GM12878 (cell line): ENCODE measurements at regions not wholly inside any gene's neighbourhood (a gene's known extent, or its start where the extent isn't known, plus 50 kb on each side); places are given as distances from the start of the nearest gene placed in this dataset.

Experiments
- ATAC-seq: fragments of 200-7000 bp; cut with Tn5 transposase; 3 replicates; pipeline ENCODE4 v1.9.1; 2020; ENCODE audit warnings: mild to moderate bottlenecking, moderate library complexity
- BruUV-seq: library from RNA; stranded (reverse); fragments of 400-500 nt; replicated peaks from 2 replicates; lab custom pipeline; 2021; lab: Mats Ljungman, UMichigan
- CTCF ChIA-PET: fragments of 300-600 bp; sonication (Branson Sonifier 250); formaldehyde crosslinking; extraction: SDS; loops from one replicate; lab custom pipeline; 2021; ENCODE audit warnings: inconsistent platforms; lab: Yijun Ruan, JAX
- POLR2A ChIA-PET: fragments of 350-600 bp; formaldehyde crosslinking; extraction: SDS; loops from one replicate; lab custom pipeline; 2021; ENCODE audit warnings: inconsistent platforms; lab: Charles Lee
- RAD21 ChIA-PET: fragments of 300-600 bp; sonication (Branson Sonifier 250); formaldehyde crosslinking; loops from one replicate; lab custom pipeline; 2023; ENCODE audit warnings: antibody characterized with exemption; ENCODE audit not compliant: unreplicated experiment; lab: Charles Lee
- SMC1A ChIA-PET: fragments of 300-600 bp; sonication (Branson Sonifier 250); formaldehyde crosslinking; loops from one replicate; lab custom pipeline; 2023; ENCODE audit not compliant: unreplicated experiment, uncharacterized antibody; lab: Charles Lee
- DNase-seq: peaks from one replicate; pipeline ENCODE4 v3.0.0-alpha.2; 2011; ENCODE audit warnings: low read depth, low spot score
- FAIRE-seq: peaks from 3 replicates; lab custom pipeline; 2011; peaks lifted over from hg19 to GRCh38; lab: Jason Lieb, UNC
- H2AFZ ChIP-seq: 2 replicates; pipeline ENCODE4 v1.6.0; 2011; ENCODE audit warnings: low read depth, low read length, control low read depth; ENCODE audit not compliant: control insufficient read depth
- H3K27ac ChIP-seq: 2 replicates; pipeline ENCODE4 v1.5.1; 2011; ENCODE audit warnings: control low read depth; ENCODE audit not compliant: control insufficient read depth, insufficient read depth
- H3K27me3 ChIP-seq, 2 experiments: replicated peaks in 1 of 2; 2 replicates each; pipeline versions ENCODE4 v1.6.0 to v1.6.1; 2011; ENCODE audit warnings: low read length in 1 of 2; ENCODE audit not compliant: control insufficient read depth in 2 of 2, insufficient read depth in 2 of 2
- H3K36me3 ChIP-seq, 2 experiments: 2 replicates each; pipeline ENCODE4 v1.5.1; 2011; ENCODE audit warnings: low read length in 1 of 2; ENCODE audit not compliant: control insufficient read depth in 2 of 2, insufficient read depth in 2 of 2
- H3K4me1 ChIP-seq: 2 replicates; pipeline ENCODE4 v1.6.1; 2011; ENCODE audit warnings: mild to moderate bottlenecking, low read length, moderate library complexity, mixed read lengths; ENCODE audit not compliant: control insufficient read depth, insufficient read depth
- H3K4me2 ChIP-seq: 2 replicates; pipeline ENCODE4 v1.6.0; 2011; ENCODE audit warnings: control low read depth; ENCODE audit not compliant: control insufficient read depth, insufficient read depth
- H3K4me3 ChIP-seq: fragments of 200-600 bp; sonication (generic); 2 replicates; pipeline ENCODE4 v1.5.1; 2016
- H3K79me2 ChIP-seq: 2 replicates; pipeline ENCODE4 v1.6.0; 2011; ENCODE audit warnings: low read length; ENCODE audit not compliant: control insufficient read depth, insufficient read depth
- H3K9ac ChIP-seq: 2 replicates; pipeline ENCODE4 v1.8.0; 2011; ENCODE audit warnings: low read length, control low read depth, mixed read lengths; ENCODE audit not compliant: control insufficient read depth, insufficient read depth
- H3K9me3 ChIP-seq: replicated peaks from 3 replicates; pipeline ENCODE4 v1.5.1; 2011; ENCODE audit warnings: mild to moderate bottlenecking, low read length; ENCODE audit not compliant: control insufficient read depth, insufficient read depth
- H4K20me1 ChIP-seq: 2 replicates; pipeline ENCODE4 v1.6.0; 2011; ENCODE audit not compliant: control insufficient read depth, insufficient read depth
- ATF7 ChIP-seq: fragments of 450-650 bp; IDR thresholded peaks from 2 replicates; pipeline ENCODE4 v1.6.1; 2016; ENCODE audit warnings: low read depth, mild to moderate bottlenecking
- BHLHE40 ChIP-seq, 2 experiments: fragments of 450-650 bp in 1 of 2; IDR thresholded peaks; 2 replicates each; pipeline ENCODE4 v1.6.1; 2011 to 2017; ENCODE audit warnings: low read depth in 2 of 2, borderline replicate concordance in 1 of 2, improper control_type of control experiment in 1 of 2, low read length in 1 of 2, mild to moderate bottlenecking in 1 of 2
- CHD4 ChIP-seq: fragments of 200-600 bp; sonication (generic); IDR thresholded peaks from 2 replicates; pipeline ENCODE4 v1.6.1; 2016; ENCODE audit warnings: mild to moderate bottlenecking
- HDAC2 ChIP-seq: fragments of 200-600 bp; sonication (generic); IDR thresholded peaks from 2 replicates; pipeline ENCODE4 v1.6.1; 2017
- IKZF1 ChIP-seq: fragments of 450-650 bp; conservative IDR thresholded peaks from 2 replicates; pipeline ENCODE4 v1.6.1; 2017; ENCODE audit warnings: antibody characterized with exemption, mild to moderate bottlenecking
- MEF2B ChIP-seq: fragments of 450-650 bp; IDR thresholded peaks from 2 replicates; pipeline ENCODE4 v1.6.1; 2018; ENCODE audit warnings: mild to moderate bottlenecking, moderate library complexity; ENCODE audit not compliant: partially characterized antibody, poor library complexity, severe bottlenecking
- NFYB ChIP-seq: IDR thresholded peaks from 2 replicates; pipeline ENCODE4 v1.6.1; 2011; ENCODE audit warnings: low read depth, mild to moderate bottlenecking, low read length, improper control_type of control experiment, moderate library complexity; ENCODE audit not compliant: insufficient read depth
- NR2C2 ChIP-seq: IDR thresholded peaks from 2 replicates; pipeline ENCODE4 v1.6.1; 2011; ENCODE audit warnings: borderline replicate concordance, low read depth; ENCODE audit not compliant: control insufficient read depth, insufficient read length
- PAX5 ChIP-seq: IDR thresholded peaks from 2 replicates; pipeline ENCODE4 v1.6.1; 2011; ENCODE audit warnings: low read depth, low read length, borderline replicate concordance
- PAX8 ChIP-seq: fragments of 450-650 bp; IDR thresholded peaks from 2 replicates; pipeline ENCODE4 v1.6.1; 2017; ENCODE audit warnings: mild to moderate bottlenecking, moderate library complexity
- PML ChIP-seq: IDR thresholded peaks from 2 replicates; pipeline ENCODE4 v1.6.1; 2012; ENCODE audit warnings: low read length, inconsistent platforms
- POU2F2 ChIP-seq: IDR thresholded peaks from 3 replicates; pipeline ENCODE4 v1.6.1; 2011; ENCODE audit warnings: low read depth, mild to moderate bottlenecking, low read length, borderline replicate concordance
- RCOR1 ChIP-seq: conservative IDR thresholded peaks from 2 replicates; pipeline ENCODE4 v1.6.1; 2012; ENCODE audit warnings: low read depth, low read length, improper control_type of control experiment
- SMARCA5 ChIP-seq: fragments of 450-650 bp; IDR thresholded peaks from 2 replicates; pipeline ENCODE4 v1.6.1; 2017; ENCODE audit warnings: mild to moderate bottlenecking
- SRF ChIP-seq, 2 experiments: IDR thresholded peaks; 2 replicates each; pipeline ENCODE4 v1.6.1; 2011; ENCODE audit warnings: low read depth in 2 of 2, low read length in 2 of 2, mild to moderate bottlenecking in 1 of 2, moderate library complexity in 1 of 2
- ZNF24 ChIP-seq: fragments of 450-650 bp; IDR thresholded peaks from 2 replicates; pipeline ENCODE4 v1.6.1; 2017; ENCODE audit warnings: antibody characterized with exemption, mild to moderate bottlenecking
- WGBS: methylation state at CpG from one replicate; pipeline ENCODE4 v1.1.6; 2016; ENCODE audit warnings: low lambda C conversion rate; ENCODE audit not compliant: insufficient replicate concordance, insufficient coverage; ENCODE audit errors: missing lambda C conversion rate; 5-methylcytosine and 5-hydroxymethylcytosine counted together
- in situ Hi-C: fragments of 300-500 bp; cut with MboI; formaldehyde crosslinking; loops from 9 replicates; pipeline ENCODE4 v1.14.3; 2018; ENCODE audit warnings: mixed read lengths
- intact Hi-C: fragments of 100-400 bp; cut with micrococcal nuclease; formaldehyde crosslinking; loops from one replicate; pipeline ENCODE4 v1.14.2; 2022; ENCODE audit not compliant: unreplicated experiment
- TF ChIP-seq, protein P1 (sequence below): fragments of 450-650 bp; conservative IDR thresholded peaks from 2 replicates; pipeline ENCODE4 v1.6.1; 2017; ENCODE audit warnings: mild to moderate bottlenecking, moderate library complexity
- TF ChIP-seq, protein P2 (sequence below): fragments of 450-650 bp; IDR thresholded peaks from 2 replicates; pipeline ENCODE4 v1.6.1; 2016; ENCODE audit warnings: mild to moderate bottlenecking
- TF ChIP-seq, protein P3 (sequence below): fragments of 450-650 bp; IDR thresholded peaks from 2 replicates; pipeline ENCODE4 v1.6.1; 2014; ENCODE audit warnings: mild to moderate bottlenecking

DNA sequence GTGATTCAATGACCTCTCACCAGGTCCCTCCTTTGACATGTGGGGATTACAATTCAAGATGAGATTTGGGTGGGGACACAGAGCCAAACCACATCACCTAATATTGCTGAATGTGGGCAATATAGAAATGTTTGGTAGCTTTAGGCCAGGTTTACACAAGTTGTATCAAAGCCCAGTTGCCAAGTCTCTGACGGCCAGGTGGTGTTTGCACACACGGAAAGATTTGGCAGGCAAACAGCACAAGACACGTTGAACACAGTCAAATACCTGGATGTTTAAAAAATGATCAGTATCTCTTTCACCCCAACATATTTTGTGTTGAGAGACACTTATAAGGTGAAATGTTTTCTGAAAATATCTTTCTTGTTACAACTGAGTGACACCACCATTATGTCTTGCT, 294.4 kb upstream of the MKI67 start:
- Histone ChIP-seq H3K27ac (no peak overlapping the region), H3K4me2 (no peak overlapping the region), H3K79me2 (no peaks in the 10 kb centered on the region), H3K4me1 (no peaks in the 10 kb centered on the region), H4K20me1 (no peaks in the 10 kb centered on the region), H2AFZ (no peak overlapping the region), H3K36me3 (no peaks in the 10 kb centered on the region), H3K9ac (no peak overlapping the region), H3K27me3 (no peaks in the 10 kb centered on the region), H3K4me3 (no peak overlapping the region), H3K9me3 (no peaks in the 10 kb centered on the region)
- ChIA-PET SMC1A (no interaction called here), POLR2A (no interaction called here), RAD21 (no interaction called here), CTCF (interaction anchor here (0.6 kb wide), 1 partner anchor 161 kb away, joined by 3 read pairs; no protein-coding TSS in a partner anchor)
- 12% methylated on average over 3 of the region's 3 CpGs for WGBS
- intact Hi-C loops (no loop called here), in situ Hi-C loops (no loop called here)
- TF ChIP-seq SMARCA5 (no peak), PAX8 (no peak), ZNF24 (no peak), CHD4 (no peak), IKZF1 (no peak), SRF (IDR thresholded peaks at IDR 0.05; ENCODE audit: low read depth in 2 of 2, low read length in 2 of 2) (no peak), MEF2B (no peak), BHLHE40 (IDR thresholded peaks at IDR 0.05; ENCODE audit: borderline replicate concordance in 1 of 2, low read depth in 2 of 2, low read length in 1 of 2) (no peak), PML (no peak), POU2F2 (no peak), NR2C2 (no peak), NFYB (no peak), PAX5 (no peak), HDAC2 (no peak), RCOR1 (no peak), ATF7 (no peak)
- TF ChIP-seq, protein P1, sequence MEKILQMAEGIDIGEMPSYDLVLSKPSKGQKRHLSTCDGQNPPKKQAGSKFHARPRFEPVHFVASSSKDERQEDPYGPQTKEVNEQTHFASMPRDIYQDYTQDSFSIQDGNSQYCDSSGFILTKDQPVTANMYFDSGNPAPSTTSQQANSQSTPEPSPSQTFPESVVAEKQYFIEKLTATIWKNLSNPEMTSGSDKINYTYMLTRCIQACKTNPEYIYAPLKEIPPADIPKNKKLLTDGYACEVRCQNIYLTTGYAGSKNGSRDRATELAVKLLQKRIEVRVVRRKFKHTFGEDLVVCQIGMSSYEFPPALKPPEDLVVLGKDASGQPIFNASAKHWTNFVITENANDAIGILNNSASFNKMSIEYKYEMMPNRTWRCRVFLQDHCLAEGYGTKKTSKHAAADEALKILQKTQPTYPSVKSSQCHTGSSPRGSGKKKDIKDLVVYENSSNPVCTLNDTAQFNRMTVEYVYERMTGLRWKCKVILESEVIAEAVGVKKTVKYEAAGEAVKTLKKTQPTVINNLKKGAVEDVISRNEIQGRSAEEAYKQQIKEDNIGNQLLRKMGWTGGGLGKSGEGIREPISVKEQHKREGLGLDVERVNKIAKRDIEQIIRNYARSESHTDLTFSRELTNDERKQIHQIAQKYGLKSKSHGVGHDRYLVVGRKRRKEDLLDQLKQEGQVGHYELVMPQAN, result no peak
- TF ChIP-seq, protein P2, sequence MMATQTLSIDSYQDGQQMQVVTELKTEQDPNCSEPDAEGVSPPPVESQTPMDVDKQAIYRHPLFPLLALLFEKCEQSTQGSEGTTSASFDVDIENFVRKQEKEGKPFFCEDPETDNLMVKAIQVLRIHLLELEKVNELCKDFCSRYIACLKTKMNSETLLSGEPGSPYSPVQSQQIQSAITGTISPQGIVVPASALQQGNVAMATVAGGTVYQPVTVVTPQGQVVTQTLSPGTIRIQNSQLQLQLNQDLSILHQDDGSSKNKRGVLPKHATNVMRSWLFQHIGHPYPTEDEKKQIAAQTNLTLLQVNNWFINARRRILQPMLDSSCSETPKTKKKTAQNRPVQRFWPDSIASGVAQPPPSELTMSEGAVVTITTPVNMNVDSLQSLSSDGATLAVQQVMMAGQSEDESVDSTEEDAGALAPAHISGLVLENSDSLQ, result no peak
- TF ChIP-seq, protein P3, sequence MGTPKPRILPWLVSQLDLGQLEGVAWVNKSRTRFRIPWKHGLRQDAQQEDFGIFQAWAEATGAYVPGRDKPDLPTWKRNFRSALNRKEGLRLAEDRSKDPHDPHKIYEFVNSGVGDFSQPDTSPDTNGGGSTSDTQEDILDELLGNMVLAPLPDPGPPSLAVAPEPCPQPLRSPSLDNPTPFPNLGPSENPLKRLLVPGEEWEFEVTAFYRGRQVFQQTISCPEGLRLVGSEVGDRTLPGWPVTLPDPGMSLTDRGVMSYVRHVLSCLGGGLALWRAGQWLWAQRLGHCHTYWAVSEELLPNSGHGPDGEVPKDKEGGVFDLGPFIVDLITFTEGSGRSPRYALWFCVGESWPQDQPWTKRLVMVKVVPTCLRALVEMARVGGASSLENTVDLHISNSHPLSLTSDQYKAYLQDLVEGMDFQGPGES, result no peak
- BruUV-seq, result no TSS peak
- FAIRE-seq (no peak), ATAC-seq (no peak), DNase-seq (no peak)
